Esophagus squamous epithelium (tissue), 5 donors: ENCODE measurements at regions not wholly inside any gene's neighbourhood (a gene's known extent, or its start where the extent isn't known, plus 50 kb on each side); places are given as distances from the start of the nearest gene placed in this dataset.

Source experiments
- DNase-seq: peaks from one replicate; lab custom pipeline; 2025; lab: John Stamatoyannopoulos, UW
- H3K27ac ChIP-seq, 4 donors: fragments of 200-600 bp; sonication (generic); one replicate each; pipeline ENCODE4 v1.5.1; 2016 to 2019; ENCODE audit warnings: mild to moderate bottlenecking in 1 of 4
- H3K27me3 ChIP-seq, 4 donors: fragments of 200-600 bp; sonication (generic); 1 replicate in 3 of 4; 2 replicates in 1 of 4; pipeline versions ENCODE4 v1.5.1 to v1.6.0; 2017 to 2021; ENCODE audit warnings: antibody characterized with exemption in 1 of 4
- H3K36me3 ChIP-seq, 3 donors: fragments of 200-600 bp; sonication (generic); one replicate each; pipeline ENCODE4 v1.5.1; 2016 to 2019
- H3K4me1 ChIP-seq, 3 donors: fragments of 200-600 bp; sonication (generic); one replicate each; pipeline ENCODE4 v1.5.1; 2017 to 2019
- H3K4me3 ChIP-seq, 4 donors: fragments of 200-600 bp; sonication (generic); 1 replicate in 3 of 4; 2 replicates in 1 of 4; pipeline ENCODE4 v1.5.1; 2016 to 2019; ENCODE audit warnings: mild to moderate bottlenecking in 2 of 4, moderate library complexity in 1 of 4
- H3K9me3 ChIP-seq, 3 donors: fragments of 200-600 bp; sonication (generic); one replicate each; pipeline ENCODE4 v1.5.1; 2016 to 2019
- POLR2A ChIP-seq, 4 donors: fragments of 450-650 bp; IDR thresholded peaks; one replicate each; pipeline ENCODE4 v1.6.1; 2017; ENCODE audit warnings: antibody characterized with exemption in 4 of 4, mild to moderate bottlenecking in 4 of 4, moderate library complexity in 3 of 4
- WGBS, 2 donors: methylation state at CpG; one replicate each; pipeline ENCODE4 v1.1.5; 2018; 5-methylcytosine and 5-hydroxymethylcytosine counted together
- intact Hi-C: fragments of 100-400 bp; cut with DNase I; formaldehyde crosslinking; loops from one replicate; pipeline ENCODE4 v1.15.0; 2022
- TF ChIP-seq, protein P1 (sequence below), 6 experiments: fragments of 450-650 bp in 4 of 6; fragments of 200-600 bp in 2 of 6; sonication (generic) in 2 of 6; IDR thresholded peaks; one replicate each; pipeline ENCODE4 v1.5.1; 2016 to 2019; ENCODE audit warnings: antibody characterized with exemption in 6 of 6, mild to moderate bottlenecking in 4 of 6, moderate library complexity in 4 of 6
- donor health status: DM: yes; HTN: yes; CAD: no.

GRCh38 chr6:114987281-114987680, 644.5 kb upstream of the HS3ST5 start:
- Histone ChIP-seq H3K4me3 (no peak overlapping the region), H3K36me3 (no peaks in the 10 kb centered on the region), H3K27me3 (no peaks in the 10 kb centered on the region), H3K9me3 (no peaks in the 10 kb centered on the region), H3K4me1 (no peaks in the 10 kb centered on the region), H3K27ac (no peak overlapping the region)
- WGBS, 2 donors = 76 to 89% methylated on average over 2 of the region's 2 CpGs
- no peak for DNase-seq
- no peak for TF ChIP-seq POLR2A (IDR thresholded peaks at IDR 0.05)
- TF ChIP-seq, protein P1, sequence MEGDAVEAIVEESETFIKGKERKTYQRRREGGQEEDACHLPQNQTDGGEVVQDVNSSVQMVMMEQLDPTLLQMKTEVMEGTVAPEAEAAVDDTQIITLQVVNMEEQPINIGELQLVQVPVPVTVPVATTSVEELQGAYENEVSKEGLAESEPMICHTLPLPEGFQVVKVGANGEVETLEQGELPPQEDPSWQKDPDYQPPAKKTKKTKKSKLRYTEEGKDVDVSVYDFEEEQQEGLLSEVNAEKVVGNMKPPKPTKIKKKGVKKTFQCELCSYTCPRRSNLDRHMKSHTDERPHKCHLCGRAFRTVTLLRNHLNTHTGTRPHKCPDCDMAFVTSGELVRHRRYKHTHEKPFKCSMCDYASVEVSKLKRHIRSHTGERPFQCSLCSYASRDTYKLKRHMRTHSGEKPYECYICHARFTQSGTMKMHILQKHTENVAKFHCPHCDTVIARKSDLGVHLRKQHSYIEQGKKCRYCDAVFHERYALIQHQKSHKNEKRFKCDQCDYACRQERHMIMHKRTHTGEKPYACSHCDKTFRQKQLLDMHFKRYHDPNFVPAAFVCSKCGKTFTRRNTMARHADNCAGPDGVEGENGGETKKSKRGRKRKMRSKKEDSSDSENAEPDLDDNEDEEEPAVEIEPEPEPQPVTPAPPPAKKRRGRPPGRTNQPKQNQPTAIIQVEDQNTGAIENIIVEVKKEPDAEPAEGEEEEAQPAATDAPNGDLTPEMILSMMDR (IDR thresholded peaks at IDR 0.05) = no peak
- intact Hi-C loops = no loop called here

- Histone ChIP-seq H3K4me3 (no peak overlapping the region), H3K36me3 (no peaks in the 10 kb centered on the region), H3K27ac (no peak overlapping the region), H3K9me3 (no peaks in the 10 kb centered on the region), H3K27me3 (no peaks in the 10 kb centered on the region), H3K4me1 (no peaks in the 10 kb centered on the region)
- no peak for DNase-seq
- 62 to 63% methylated on average over 1 of the region's 1 CpG for WGBS, 2 donors
- TF ChIP-seq POLR2A (IDR thresholded peaks at IDR 0.05) = no peak
- TF ChIP-seq, protein P1 (IDR thresholded peaks at IDR 0.05) = no peak
- intact Hi-C loops = no loop called here
Measured at GRCh38 chr6:114955363-114955762, 612.5 kb upstream of the HS3ST5 start.

GRCh38 chr6:114952229-114952628, 609.4 kb upstream of the HS3ST5 start:
- 63 to 64% methylated on average over 3 of the region's 3 CpGs for WGBS, 2 donors
- H3K27ac ChIP-seq = no peak overlapping the region
- H3K4me1 ChIP-seq = no peaks in the 10 kb centered on the region
- DNase-seq = no peak
- intact Hi-C loops = no loop called here
- H3K36me3 ChIP-seq = no peaks in the 10 kb centered on the region
- no peaks in the 10 kb centered on the region for H3K9me3 ChIP-seq
- no peak for TF ChIP-seq POLR2A (IDR thresholded peaks at IDR 0.05)
- TF ChIP-seq, protein P1 (IDR thresholded peaks at IDR 0.05) = no peak
- no peak overlapping the region for H3K4me3 ChIP-seq
- H3K27me3 ChIP-seq = no peaks in the 10 kb centered on the region

GRCh38 chr6:114945392-114945791, 602.6 kb upstream of the HS3ST5 start:
- TF ChIP-seq, protein P1 (IDR thresholded peaks at IDR 0.05) = no peak
- no peak for TF ChIP-seq POLR2A (IDR thresholded peaks at IDR 0.05)
- Histone ChIP-seq H3K9me3 (no peaks in the 10 kb centered on the region), H3K27me3 (no peaks in the 10 kb centered on the region), H3K36me3 (no peaks in the 10 kb centered on the region), H3K27ac (no peak overlapping the region), H3K4me3 (no peak overlapping the region), H3K4me1 (no peaks in the 10 kb centered on the region)
- intact Hi-C loops = no loop called here
- WGBS, 2 donors = 86 to 87% methylated on average over 3 to 4 of the region's 5 CpGs
- no peak for DNase-seq

DNA sequence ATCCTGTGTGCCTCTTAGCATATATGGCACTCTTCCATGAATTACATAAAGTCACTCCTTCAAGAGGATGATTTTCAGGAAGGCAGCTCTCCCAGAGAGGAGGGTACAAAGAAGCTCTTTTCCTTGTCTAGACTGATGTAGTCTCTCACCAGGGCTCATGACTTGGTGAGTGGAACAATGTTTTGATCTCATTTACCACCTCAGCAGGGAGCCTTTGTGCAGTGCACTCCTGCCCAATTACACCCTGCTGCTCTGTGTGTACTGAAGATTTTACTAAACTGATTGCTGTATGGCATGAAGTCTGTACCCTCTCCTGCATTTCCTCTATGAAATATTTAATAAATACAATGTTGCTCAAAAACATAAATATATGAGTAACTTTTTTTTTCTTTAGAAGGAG, 598.3 kb upstream of the HS3ST5 start:
- H3K4me1 ChIP-seq = no peaks in the 10 kb centered on the region
- H3K9me3 ChIP-seq = no peaks in the 10 kb centered on the region
- H3K27ac ChIP-seq = no peak overlapping the region
- H3K27me3 ChIP-seq = no peaks in the 10 kb centered on the region
- intact Hi-C loops = no loop called here
- no peak for DNase-seq
- no peaks in the 10 kb centered on the region for H3K36me3 ChIP-seq
- TF ChIP-seq, protein P1 (IDR thresholded peaks at IDR 0.05) = no peak
- TF ChIP-seq POLR2A (IDR thresholded peaks at IDR 0.05) = no peak
- H3K4me3 ChIP-seq = no peak overlapping the region
